Thyroid gland (tissue), 4 donors: ENCODE measurements at regions not wholly inside any gene's neighbourhood (a gene's known extent, or its start where the extent isn't known, plus 50 kb on each side); places are given as distances from the start of the nearest gene placed in this dataset.

ENCODE experiments used
- CTCF ChIP-seq, 6 experiments: fragments of 200-600 bp in 3 of 6; fragments of 450-650 bp in 3 of 6; sonication (generic) in 3 of 6; IDR thresholded peaks; one replicate each; pipeline ENCODE4 v1.5.1; 2016 to 2019; ENCODE audit warnings: antibody characterized with exemption in 6 of 6, mild to moderate bottlenecking in 2 of 6, inconsistent platforms in 1 of 6, moderate library complexity in 1 of 6
- POLR2A ChIP-seq, 2 donors: fragments of 450-650 bp; IDR thresholded peaks; one replicate each; pipeline ENCODE4 v1.6.1; 2017; ENCODE audit warnings: antibody characterized with exemption in 2 of 2, mild to moderate bottlenecking in 2 of 2, moderate library complexity in 1 of 2

GRCh38 chr20:4318891-4319290 is 69.8 kb upstream of the ADRA1D start:
- TF ChIP-seq CTCF (IDR thresholded peaks at IDR 0.05): no peak
- TF ChIP-seq POLR2A (IDR thresholded peaks at IDR 0.05): no peak
